Head of caudate nucleus (tissue), 42 donors: ENCODE measurements at regions not wholly inside any gene's neighbourhood (a gene's known extent, or its start where the extent isn't known, plus 50 kb on each side); places are given as distances from the start of the nearest gene placed in this dataset.
A peak's percentile ranks its signal among the peaks of the same experiment; 100 is the strongest.

Source experiments
- DNase-seq, 42 donors: peaks; one replicate each; pipeline versions ENCODE4 v3.0.0 to v3.0.0-alpha.2; 2020 to 2021; ENCODE audit warnings: mixed read lengths in 7 of 42
- intact Hi-C: fragments of 100-400 bp; cut with DNase I; formaldehyde crosslinking; loops from one replicate; pipeline ENCODE4 v1.15.0; 2022

DNA sequence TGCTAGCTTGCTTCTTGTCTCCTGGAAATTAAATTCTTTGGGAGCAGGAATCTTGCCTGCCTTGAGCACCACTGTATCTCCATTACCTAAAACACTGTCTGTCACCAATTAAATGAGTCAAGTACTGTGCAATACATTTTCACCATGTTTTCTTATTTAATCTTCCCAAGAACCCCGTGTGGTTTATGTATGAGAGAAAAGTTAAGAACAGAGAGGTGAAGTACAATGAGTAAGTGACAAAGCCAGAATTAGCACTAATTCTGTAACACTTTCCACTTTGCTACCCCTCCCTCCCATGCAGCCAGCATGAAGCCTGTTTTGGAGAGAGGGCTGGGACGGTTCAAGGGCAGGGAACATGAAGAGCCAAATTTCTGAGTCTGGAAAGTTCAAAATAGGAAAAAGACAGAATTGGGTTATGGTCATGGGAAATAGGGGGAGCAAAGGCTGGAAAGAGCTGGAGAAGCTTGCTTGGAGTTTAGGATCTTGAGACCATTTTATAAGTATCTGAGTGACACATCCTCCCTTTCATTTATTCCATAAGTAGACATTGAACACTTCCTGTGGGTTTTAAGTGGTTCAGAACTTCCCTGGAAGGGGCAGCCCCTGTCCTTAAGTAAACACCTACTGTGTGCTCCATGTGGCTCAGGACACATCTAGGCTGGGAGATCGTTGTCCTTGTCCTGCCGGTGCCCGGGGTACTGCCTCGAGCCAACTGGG, 60.5 kb upstream of the CHST1 start:
- DNase-seq: peak in 14 of 42 donors; percentile 8 to 58 (median 34)
- intact Hi-C loops: no loop called here

GRCh38 chr11:45725121-45725520, 59.7 kb upstream of the CHST1 start:
- DNase-seq: peak in 23 of 42 donors; percentile 3 to 68 (median 19)
- intact Hi-C loops: no loop called here

- intact Hi-C loops: no loop called here
- no peak for DNase-seq
Measured at GRCh38 chr11:45724153-45724552, 58.7 kb upstream of the CHST1 start.

GRCh38 chr11:45723397-45723796, 58.0 kb upstream of the CHST1 start:
- intact Hi-C loops: no loop called here
- DNase-seq: no peak

DNA sequence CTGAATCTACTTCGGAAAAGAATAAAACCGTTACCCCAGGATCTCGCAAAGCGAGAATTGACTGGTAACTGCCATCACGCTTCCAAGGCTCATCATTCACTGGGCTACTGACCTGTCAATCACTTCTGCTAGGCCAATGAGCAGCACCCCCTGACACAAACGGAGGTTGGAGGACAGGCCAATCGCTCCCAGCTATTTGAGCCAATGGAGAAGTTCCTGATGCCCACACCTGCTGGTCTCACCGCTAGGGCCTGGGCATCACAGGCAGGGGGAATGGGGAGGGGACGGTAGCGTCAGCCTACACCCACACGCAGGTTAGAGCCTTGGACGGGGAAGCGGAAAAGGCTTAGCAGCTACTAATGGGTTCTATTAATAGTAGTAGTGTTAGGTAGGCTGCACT, 56.7 kb upstream of the CHST1 start:
- no peak for DNase-seq
- intact Hi-C loops: no loop called here

DNA sequence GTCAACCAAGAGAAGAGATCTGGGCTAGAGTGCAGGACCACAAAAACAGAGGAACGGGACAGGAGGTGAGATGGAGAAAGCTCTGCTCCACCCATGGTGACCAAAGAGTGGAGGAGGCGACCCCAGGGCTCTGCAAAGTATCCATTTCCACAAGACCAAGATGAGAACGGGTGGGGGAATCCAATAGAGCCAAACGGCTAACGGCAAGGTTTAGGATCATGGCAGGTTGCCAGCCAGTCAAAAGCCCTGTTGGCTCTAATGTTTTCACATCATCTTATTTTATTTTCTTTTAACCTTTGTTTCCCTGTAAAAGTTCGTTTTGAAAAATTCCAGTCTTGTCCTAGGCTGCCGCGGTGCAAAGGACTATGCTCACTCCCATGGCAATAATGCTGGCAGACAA, 52.1 kb upstream of the CHST1 start:
- DNase-seq: no peak
- intact Hi-C loops: no loop called here

- DNase-seq: no peak
- intact Hi-C loops: no loop called here
Measured at GRCh38 chr11:45715418-45715817, 50.0 kb upstream of the CHST1 start.
